PFSK-1 (cell line): ENCODE measurements at regions not wholly inside any gene's neighbourhood (a gene's known extent, or its start where the extent isn't known, plus 50 kb on each side); places are given as distances from the start of the nearest gene placed in this dataset.

Source experiments
- SIN3A ChIP-seq: IDR thresholded peaks from 2 replicates; pipeline ENCODE4 v1.6.1; 2012; ENCODE audit warnings: mild to moderate bottlenecking, low read length, moderate library complexity, borderline replicate concordance; ENCODE audit not compliant: insufficient read depth
- TAF1 ChIP-seq: IDR thresholded peaks from 2 replicates; pipeline ENCODE4 v1.6.1; 2012; ENCODE audit warnings: low read length, control low read depth, borderline replicate concordance; ENCODE audit not compliant: insufficient read depth

GRCh38 chr2:67502346-67503065, 105.4 kb downstream of the ETAA1 start:
- TF ChIP-seq SIN3A (no peak), TAF1 (no peak)
